ENCODE measurements at regions not wholly inside any gene's neighbourhood (a gene's known extent, or its start where the extent isn't known, plus 50 kb on each side); places are given as distances from the start of the nearest gene placed in this dataset.
"Not testable (repeated sequence)": the region's sequence is repeated elsewhere in the genome, so short reads cannot be mapped to it uniquely, and the experiment has no call there.

- not testable (repeated sequence) for DNase-seq (ENCODE audit: low read depth, low spot score)
Observed at GRCh38 chr7:149930374-149931068, 56.8 kb downstream of the ATP6V0E2 start.

GRCh38 chr7:149933776-149934175, 60.0 kb downstream of the ATP6V0E2 start:
- DNase-seq (ENCODE audit: low read depth, low spot score), result not testable (repeated sequence)

- DNase-seq (ENCODE audit: low read depth, low spot score), result not testable (repeated sequence)
Observed at GRCh38 chr7:149947346-149947745, 73.6 kb downstream of the ATP6V0E2 start.

- not testable (repeated sequence) for DNase-seq (ENCODE audit: low read depth, low spot score)
Observed at GRCh38 chr7:149948444-149948843, 74.7 kb downstream of the ATP6V0E2 start.

GRCh38 chr7:149949863-149950577, 76.3 kb downstream of the ATP6V0E2 start:
- not testable (repeated sequence) for DNase-seq (ENCODE audit: low read depth, low spot score)

- not testable (repeated sequence) for DNase-seq (ENCODE audit: low read depth, low spot score)
Observed at GRCh38 chr7:149950578-149950924, 76.8 kb downstream of the ATP6V0E2 start.

- DNase-seq (ENCODE audit: low read depth, low spot score), result not testable (repeated sequence)
Observed at GRCh38 chr7:149951579-149951978, 77.8 kb downstream of the ATP6V0E2 start.

GRCh38 chr7:149958880-149959279, 85.1 kb downstream of the ATP6V0E2 start:
- not testable (repeated sequence) for DNase-seq (ENCODE audit: low read depth, low spot score)

- not testable (repeated sequence) for DNase-seq (ENCODE audit: low read depth, low spot score)
Observed at GRCh38 chr7:149960863-149961262, 87.1 kb downstream of the ATP6V0E2 start.

GRCh38 chr7:149961878-149962277, 88.1 kb downstream of the ATP6V0E2 start:
- not testable (repeated sequence) for DNase-seq (ENCODE audit: low read depth, low spot score)

- not testable (repeated sequence) for DNase-seq (ENCODE audit: low read depth, low spot score)
Observed at GRCh38 chr7:149962685-149963319, 89.0 kb downstream of the ATP6V0E2 start.

GRCh38 chr7:149963985-149964384, 90.2 kb downstream of the ATP6V0E2 start:
- DNase-seq (ENCODE audit: low read depth, low spot score), result not testable (repeated sequence)

- DNase-seq (ENCODE audit: low read depth, low spot score), result not testable (repeated sequence)
Observed at GRCh38 chr7:149966444-149966843, 92.7 kb downstream of the ATP6V0E2 start.

GRCh38 chr7:149972977-149973376, 99.2 kb downstream of the ATP6V0E2 start:
- not testable (repeated sequence) for DNase-seq (ENCODE audit: low read depth, low spot score)

- DNase-seq (ENCODE audit: low read depth, low spot score), result not testable (repeated sequence)
Observed at GRCh38 chr7:149973681-149974080, 99.9 kb downstream of the ATP6V0E2 start.

- not testable (repeated sequence) for DNase-seq (ENCODE audit: low read depth, low spot score)
Observed at GRCh38 chr7:149975608-149976007, 101.8 kb downstream of the ATP6V0E2 start.

- DNase-seq (ENCODE audit: low read depth, low spot score), result not testable (repeated sequence)
Observed at GRCh38 chr7:149978537-149978936, 104.8 kb downstream of the ATP6V0E2 start.

- DNase-seq (ENCODE audit: low read depth, low spot score), result not testable (repeated sequence)
Observed at GRCh38 chr7:149978944-149979343, 105.2 kb downstream of the ATP6V0E2 start.

- not testable (repeated sequence) for DNase-seq (ENCODE audit: low read depth, low spot score)
Observed at GRCh38 chr7:149982537-149983112, 108.9 kb downstream of the ATP6V0E2 start.

GRCh38 chr7:149986866-149987265, 113.1 kb downstream of the ATP6V0E2 start:
- not testable (repeated sequence) for DNase-seq (ENCODE audit: low read depth, low spot score)

- DNase-seq (ENCODE audit: low read depth, low spot score), result not testable (repeated sequence)
Observed at GRCh38 chr7:149991652-149992302, 118.0 kb downstream of the ATP6V0E2 start.

Measured in ELF-1 (cell line).